Stimulated activated CD4-positive, alpha-beta T cell treated with anti-CD3 and anti-CD28 coated beads, Interleukin-15, amount 100 ng/mL, for 1 hour (primary cell): ENCODE measurements at regions not wholly inside any gene's neighbourhood (a gene's known extent, or its start where the extent isn't known, plus 50 kb on each side); places are given as distances from the start of the nearest gene placed in this dataset.
"Not testable (repeated sequence)": the region's sequence is repeated elsewhere in the genome, so short reads cannot be mapped to it uniquely, and the experiment has no call there.

Experiments
- DNase-seq, 2 donors: peaks; one replicate each; pipeline ENCODE4 v3.0.0-alpha.2; 2020; ENCODE audit warnings: low read depth in 1 of 2, low spot score in 1 of 2

GRCh38 chr2:234203135-234203984 is 152.9 kb downstream of the SPP2 start:
- DNase-seq, result no peak

- no peak for DNase-seq
Observed at GRCh38 chr2:234202601-234203000, 152.1 kb downstream of the SPP2 start.

- DNase-seq, result no peak
Observed at GRCh38 chr2:234199996-234200395, 149.5 kb downstream of the SPP2 start.

DNA sequence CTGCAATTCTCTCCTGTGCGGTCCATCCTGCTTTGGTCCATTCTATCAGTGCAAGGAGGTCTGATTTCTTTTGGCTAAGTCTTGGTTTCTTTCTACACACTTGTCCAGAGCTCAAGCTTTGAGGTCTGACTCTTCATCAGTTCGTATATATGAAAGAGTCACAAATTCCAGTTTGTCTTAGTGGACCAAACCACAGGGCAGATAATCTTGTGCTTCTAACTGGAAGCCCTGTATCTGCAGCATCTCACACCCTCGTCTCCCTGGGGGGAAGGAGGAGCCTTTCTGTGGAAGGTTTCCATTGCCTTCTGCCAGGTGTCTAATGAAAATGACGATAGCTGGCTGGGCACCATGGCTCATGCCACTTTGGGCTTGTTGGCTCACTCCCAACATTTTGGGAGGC is 148.5 kb downstream of the SPP2 start:
- DNase-seq, result no peak

DNA sequence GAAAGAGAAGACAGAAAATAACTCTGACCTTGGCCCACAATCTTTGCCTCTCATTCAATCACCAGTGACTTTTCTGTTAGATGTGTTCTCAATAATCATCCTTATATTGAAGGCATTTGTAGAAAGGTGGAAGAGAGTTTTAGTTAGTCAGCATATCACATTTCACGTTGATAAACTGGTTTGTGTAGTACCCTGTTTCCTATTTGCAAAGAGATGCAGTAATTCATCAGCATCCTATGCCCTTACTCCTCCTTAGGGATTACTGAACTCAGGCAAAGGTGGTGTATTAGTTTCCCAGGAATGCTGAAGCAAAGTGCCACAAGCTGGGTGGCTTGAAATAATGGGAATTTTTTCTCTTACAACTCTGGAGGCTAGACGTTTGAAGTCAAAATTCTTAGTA is 145.0 kb downstream of the SPP2 start:
- DNase-seq, result no peak

- DNase-seq, result no peak
Observed at GRCh38 chr2:234193977-234194563, 143.6 kb downstream of the SPP2 start.

DNA sequence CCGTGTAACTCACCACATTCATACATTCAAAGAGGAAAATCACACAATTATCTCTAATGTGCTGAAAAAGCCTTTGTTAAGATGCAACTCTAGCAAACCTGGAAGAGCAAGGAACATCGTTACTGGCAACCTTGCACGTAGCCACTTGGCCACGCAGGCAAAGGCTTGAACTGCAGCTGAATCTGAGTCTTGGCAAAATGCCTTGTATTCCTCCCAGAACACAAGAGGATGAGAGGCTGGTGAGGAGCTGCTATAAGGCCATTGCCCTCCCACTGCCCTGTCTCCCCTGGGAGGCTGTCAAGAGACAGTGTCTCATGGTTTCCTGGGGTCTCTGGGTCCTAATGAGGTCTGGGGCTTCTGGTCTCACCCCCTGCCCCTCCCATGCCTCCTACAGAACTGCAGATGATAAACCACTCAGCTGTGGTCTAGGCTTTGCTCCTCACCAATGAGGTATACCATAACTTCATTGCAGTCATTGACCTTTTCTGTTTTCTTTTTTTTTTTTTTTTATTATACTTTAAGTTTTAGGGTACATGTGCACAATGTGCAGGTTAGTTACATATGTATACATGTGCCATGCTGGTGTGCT is 141.4 kb downstream of the SPP2 start:
- no peak for DNase-seq

DNA sequence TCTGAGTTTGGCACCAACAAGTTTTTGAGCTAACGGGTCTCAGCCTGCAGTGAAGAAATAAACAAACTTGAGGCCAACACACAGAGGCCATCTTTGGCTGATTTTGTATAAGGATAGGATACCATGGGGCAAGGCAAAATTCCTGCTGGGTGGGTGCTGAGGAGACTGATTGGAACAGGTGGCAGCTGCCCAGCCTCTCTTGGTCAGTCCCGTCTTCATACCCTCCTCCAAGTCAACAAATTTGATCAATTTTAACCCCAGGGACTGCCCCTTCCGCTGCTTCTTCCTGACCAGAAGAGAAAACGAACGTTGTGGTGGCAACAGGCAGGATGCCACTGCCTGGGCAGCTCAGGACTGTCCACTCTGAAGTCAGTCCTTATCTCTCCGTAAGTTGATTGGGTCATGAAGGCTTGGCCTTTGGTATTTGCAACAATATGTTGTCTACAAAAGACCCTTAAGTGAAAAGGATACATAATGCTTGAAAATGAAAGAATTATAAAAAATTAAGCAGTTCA is 139.3 kb downstream of the SPP2 start:
- no peak for DNase-seq

DNA sequence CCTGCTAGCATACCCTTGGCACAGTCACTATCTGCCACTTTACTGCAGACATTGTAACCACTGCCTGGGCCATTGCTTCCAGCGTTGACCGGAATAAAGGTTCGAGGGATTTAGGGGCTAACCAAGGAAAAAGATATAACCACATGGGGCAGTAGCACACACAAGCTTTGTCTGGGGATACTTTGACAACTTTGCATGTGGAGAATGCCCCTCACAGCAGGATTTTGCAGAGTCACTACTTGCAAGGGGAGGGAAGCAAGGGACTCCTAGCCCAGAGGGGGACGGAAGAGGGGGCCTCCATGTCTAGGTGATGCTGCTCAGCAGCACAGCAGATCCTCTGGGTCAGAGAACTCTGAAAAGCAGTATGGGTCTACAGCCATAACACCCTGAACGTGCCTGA is 138.7 kb downstream of the SPP2 start:
- DNase-seq, result no peak

DNA sequence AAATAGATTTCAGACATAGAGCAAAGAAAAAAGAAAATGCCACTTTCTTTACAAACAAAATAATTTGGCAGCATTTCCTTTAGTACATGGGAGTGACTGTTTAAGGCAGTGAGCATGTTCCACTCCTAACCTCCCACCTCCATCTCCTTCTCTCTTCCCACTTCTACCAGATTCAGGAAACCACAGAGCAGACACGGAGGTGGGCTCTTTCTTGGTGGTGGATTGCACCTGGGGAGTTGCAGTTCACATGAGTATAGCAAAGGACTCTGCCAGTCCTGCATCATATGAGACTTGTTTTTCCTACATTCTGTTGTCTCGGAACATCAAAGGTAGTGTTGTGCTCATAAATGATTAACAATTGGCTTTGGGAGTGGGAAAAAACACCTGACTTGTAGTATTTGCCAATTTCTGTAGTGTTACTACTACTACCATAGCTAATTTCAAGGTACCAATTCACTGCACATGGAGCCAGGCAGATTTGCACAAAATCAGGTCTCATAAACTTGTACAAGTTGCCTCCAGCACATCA is 137.2 kb downstream of the SPP2 start:
- no peak for DNase-seq

- DNase-seq, result no peak
Observed at GRCh38 chr2:234181121-234181520, 130.6 kb downstream of the SPP2 start.

GRCh38 chr2:234179031-234179363 is 128.5 kb downstream of the SPP2 start:
- DNase-seq, result no peak

- no peak for DNase-seq
Observed at GRCh38 chr2:234178330-234179030, 128.0 kb downstream of the SPP2 start.

DNA sequence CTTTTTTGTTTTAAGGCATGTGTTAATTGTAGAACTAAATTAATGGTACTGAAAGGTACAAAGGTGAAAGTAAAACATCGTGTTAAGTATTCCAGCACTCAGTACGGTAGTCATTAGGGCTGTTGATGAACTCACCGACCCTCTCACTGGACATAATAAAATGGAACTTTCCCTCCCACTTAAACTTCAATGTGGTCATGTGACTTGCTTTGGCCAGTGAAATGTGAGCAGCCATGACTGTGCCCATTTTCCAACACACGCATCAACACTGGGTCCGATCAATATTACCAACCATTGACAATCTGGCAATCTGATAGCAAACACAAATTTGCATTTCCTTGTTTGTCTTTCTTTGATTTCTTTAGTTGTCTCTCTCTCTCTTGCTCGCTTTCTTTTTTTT is 125.1 kb downstream of the SPP2 start:
- no peak for DNase-seq

GRCh38 chr2:234174742-234175141 is 124.2 kb downstream of the SPP2 start:
- no peak for DNase-seq

DNA sequence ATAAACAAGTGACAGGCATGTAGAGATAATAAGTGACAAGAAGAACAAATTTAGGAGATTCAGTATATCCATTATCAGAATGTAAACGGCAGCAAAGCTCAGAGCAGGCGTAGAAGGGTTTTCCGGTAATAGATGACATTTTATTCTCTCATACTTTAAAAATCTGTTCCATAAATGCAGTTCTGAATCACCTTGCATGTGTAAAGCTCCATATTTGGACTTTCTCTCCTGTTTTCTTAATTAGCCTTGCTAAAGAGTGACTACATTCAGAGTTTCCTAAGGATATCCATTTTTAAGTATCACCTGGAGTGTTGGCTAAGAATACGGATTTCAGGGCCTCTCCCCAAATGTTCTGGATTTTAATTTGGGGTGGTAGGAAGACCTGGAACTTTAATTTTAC is 122.0 kb downstream of the SPP2 start:
- DNase-seq, result no peak

DNA sequence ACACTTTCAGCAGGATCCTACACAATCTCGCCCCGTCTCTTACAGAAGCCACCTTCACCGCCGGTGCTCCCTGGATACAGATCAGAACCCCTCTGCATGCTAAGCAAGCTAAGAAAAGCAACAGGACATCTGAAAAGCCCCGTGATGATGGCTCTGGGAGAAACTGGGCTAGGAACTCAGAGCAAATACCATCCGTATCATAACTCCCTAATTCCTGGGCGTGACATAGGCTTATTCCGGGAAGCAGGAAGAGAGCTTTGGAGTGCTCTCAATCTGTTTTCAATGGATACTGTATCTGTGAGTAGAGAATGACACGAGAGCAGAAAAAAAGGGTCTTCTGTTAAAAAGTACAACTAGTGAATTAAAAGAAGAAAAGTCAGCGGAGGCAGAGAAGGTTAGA is 121.6 kb downstream of the SPP2 start:
- DNase-seq, result no peak

DNA sequence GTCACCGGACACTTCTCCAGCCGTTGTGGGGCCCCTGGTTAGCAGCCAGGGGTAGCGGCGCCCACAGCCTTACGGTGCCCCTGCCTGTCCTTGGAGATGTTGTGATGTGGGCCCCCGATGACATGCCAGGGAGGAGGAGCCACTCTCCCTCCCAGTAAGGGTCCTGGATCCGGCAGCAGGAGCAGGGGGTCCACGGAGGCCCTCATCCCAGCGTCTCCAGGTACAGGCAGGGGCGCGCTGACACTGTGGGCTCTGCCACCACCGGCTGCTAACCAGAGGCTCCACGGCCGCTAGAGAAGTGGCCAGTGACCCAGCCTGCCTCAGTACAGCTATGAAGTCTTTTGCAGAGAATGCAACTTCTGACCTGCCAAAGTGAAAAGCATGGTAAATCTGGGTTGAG is 121.2 kb downstream of the SPP2 start:
- no peak for DNase-seq

- DNase-seq, result no peak
Observed at GRCh38 chr2:234169674-234170073, 119.2 kb downstream of the SPP2 start.

DNA sequence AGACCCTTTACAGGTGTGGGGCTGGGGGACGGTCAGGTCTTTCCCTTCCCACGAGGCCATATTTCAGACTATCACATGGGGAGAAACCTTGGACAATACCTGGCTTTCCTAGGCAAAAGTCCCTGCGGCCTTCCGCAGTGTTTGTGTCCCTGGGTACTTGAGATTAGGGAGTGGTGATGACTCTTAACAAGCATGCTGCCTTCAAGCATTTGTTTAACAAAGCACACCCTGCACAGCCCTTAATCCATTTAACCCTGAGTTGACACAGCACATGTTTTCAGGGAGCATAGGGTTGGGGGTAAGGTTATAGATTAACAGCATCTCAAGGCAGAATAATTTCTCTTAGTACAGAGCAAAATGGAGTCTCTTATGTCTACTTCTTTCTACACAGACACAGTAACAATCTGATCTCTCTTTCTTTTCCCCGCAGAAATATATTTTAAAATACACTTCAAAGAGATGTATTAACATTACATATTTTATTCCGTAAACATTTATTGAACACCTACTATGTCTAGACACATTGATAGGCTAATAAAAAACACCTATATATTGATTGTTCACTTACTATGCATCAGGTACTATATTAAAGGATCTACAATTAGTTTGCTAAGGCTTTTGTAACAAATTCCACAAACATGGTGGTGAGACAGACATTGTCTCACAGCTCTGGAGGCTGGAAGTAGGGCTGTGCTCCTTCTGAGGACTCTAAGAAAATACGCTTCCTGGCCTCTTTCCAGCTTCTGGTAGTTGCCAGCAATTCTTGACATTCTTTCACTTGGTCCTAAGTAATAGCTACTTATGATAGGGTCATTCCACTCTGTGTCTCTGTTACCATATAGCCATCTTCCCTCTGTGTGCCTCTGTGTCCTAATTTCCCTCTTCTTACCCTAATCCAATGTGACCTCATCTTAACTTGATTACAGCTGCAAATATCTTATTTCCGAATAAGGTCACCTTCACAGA is 118.4 kb downstream of the SPP2 start:
- DNase-seq, result not testable (repeated sequence)
